ENCODE measurements at regions not wholly inside any gene's neighbourhood (a gene's known extent, or its start where the extent isn't known, plus 50 kb on each side); places are given as distances from the start of the nearest gene placed in this dataset.

DNA sequence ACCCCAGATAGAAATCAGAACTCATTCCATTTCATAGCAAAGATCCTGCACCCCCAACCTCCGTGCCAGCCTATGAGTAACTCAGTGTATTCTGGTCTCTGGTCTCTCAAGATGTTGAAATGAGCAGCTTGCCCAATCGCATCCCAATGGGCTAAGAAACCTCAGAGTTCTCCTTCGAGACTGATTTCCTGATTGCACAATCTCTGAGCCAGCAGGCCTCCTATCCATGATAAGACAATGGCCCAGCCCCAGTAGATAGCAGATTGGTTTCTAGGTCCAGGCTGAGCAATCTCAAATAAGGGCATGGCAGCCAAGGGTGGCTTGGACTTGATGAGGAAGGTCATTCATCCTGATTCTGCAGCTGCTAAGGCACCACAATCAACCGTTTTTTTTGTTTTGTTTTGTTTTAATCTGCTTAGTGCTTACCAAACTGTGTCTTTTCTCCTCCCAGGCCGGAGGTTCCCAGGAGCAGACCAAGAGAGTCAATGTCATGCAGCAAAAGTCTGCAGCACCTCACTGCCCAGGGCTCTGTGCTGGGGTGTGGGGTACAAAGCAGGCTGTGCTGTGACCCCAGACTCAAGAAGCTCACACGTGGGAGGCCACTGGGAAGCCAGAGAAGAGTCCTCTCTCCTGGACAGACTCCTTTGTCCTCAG lies 125.1 kb upstream of the NXT1 start:
- TF ChIP-seq GATA1 (IDR thresholded peaks at IDR 0.05; ENCODE audit: low read depth, low read length) (no peak), POLR2A (IDR thresholded peaks at IDR 0.05; ENCODE audit: low read length) (no peak)
- DNase-seq: peak; percentile 26 to 69

DNA sequence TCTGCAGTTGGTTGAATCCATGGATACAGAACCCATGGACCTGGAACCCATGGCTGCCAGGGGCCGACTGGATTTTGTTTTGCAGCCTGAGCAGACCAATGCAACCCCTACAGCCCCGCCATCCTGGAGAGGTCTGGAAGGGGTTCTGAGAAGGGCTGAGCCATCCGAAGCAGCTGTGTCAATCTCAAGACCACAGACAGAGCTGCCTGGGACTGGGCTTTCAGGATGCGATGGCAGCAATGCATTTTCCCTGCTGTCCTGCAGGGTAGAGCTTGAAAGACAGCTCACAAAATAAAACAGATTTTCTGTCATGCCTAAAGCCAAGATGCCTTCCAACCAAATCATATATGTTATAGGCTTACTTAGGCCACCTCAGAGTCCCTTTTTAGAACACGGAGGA lies 125.8 kb upstream of the NXT1 start:
- TF ChIP-seq POLR2A (IDR thresholded peaks at IDR 0.05; ENCODE audit: low read length) (no peak), GATA1 (IDR thresholded peaks at IDR 0.05; ENCODE audit: low read depth, low read length) (no peak)
- no peak for DNase-seq

DNA sequence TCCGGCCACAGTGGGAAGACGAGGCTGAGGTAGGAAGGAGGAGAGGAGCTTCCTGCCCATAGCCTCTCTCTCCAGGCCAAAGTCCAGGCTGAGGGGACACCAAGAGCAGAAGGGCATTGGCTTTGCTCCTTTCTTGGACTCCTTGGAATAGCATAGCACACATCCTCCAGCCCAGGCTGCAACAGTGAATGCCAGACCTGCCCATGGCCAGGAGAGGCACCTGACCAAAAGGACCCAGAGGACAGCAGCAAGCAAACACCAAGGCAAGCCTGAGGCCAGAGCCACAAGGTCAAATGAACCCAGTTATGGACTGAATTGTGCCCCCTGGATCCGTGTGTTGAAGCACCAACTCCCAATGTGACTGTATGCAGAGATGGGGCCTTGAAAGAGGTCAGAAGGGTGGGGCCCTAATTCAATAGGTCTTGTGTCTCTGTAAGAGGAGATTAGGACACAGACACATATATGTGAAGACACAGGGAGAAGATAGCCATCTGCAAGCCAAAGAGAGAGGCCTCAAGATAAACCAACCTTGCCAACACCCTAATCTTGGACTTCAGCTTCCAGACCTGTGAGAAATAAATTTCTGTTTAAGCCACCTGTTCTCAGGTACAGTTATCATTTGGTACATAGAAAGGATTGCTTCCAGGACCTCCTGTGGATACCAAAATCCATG lies 126.5 kb upstream of the NXT1 start:
- TF ChIP-seq POLR2A (IDR thresholded peaks at IDR 0.05; ENCODE audit: low read length) (no peak), GATA1 (IDR thresholded peaks at IDR 0.05; ENCODE audit: low read depth, low read length) (no peak)
- peak; percentile 39 to 85 for DNase-seq

DNA sequence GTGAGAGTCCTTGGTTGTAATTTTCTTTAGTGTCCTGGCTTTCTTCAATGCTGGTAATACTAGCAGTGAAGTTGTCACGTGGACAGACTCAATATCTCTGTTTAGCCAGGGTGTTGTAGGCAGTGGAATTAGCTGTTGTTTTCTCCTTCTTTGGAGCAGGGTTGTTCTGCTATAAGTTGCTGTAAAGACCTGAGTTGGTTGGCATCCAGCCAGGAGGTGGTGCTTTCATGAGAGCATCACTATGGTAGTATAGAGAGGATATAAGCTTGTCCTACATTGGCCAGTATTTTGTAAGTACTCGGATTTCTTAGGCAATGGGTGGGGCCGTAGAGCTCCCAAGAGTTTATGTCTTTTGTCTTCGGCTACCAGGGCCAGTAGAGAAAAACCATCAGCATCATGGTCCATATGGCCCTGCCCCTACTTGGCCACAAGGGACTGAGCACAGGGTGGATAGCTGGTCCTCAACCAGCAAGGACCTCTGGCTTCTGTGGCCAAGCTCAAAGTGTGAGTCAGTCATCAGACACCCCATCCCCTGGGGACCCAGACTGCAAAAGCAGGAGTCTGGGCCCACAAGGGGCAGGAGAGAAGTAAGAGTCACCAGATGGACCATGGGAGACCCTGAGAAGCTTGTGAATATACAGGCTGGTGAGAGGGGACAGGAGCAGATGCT lies 127.9 kb upstream of the NXT1 start:
- no peak for DNase-seq
- no peak for TF ChIP-seq POLR2A (IDR thresholded peaks at IDR 0.05; ENCODE audit: low read length)
- no peak for TF ChIP-seq GATA1 (IDR thresholded peaks at IDR 0.05; ENCODE audit: low read depth, low read length)

DNA sequence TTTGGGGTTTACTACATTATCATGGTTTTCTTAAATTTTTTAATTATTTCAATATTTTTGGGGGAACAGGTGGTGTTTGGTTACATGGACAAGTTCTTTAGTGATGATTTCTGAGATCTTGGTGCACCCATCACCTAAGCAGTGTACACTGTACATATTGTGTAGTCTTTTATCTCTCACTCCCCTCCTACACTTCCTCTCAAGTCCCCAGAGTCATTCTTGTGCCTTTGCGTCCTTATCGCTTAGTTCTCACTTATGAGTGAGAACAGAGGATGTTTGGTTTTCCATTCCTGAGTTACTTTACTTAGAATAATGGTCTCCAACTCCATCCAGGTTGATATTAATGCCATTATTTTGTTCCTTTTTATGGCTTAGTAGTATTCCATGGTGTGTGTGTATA lies 130.9 kb upstream of the CD93 start:
- no peak for DNase-seq
- TF ChIP-seq POLR2A (IDR thresholded peaks at IDR 0.05; ENCODE audit: low read length) (no peak), GATA1 (IDR thresholded peaks at IDR 0.05; ENCODE audit: low read depth, low read length) (no peak)

DNA sequence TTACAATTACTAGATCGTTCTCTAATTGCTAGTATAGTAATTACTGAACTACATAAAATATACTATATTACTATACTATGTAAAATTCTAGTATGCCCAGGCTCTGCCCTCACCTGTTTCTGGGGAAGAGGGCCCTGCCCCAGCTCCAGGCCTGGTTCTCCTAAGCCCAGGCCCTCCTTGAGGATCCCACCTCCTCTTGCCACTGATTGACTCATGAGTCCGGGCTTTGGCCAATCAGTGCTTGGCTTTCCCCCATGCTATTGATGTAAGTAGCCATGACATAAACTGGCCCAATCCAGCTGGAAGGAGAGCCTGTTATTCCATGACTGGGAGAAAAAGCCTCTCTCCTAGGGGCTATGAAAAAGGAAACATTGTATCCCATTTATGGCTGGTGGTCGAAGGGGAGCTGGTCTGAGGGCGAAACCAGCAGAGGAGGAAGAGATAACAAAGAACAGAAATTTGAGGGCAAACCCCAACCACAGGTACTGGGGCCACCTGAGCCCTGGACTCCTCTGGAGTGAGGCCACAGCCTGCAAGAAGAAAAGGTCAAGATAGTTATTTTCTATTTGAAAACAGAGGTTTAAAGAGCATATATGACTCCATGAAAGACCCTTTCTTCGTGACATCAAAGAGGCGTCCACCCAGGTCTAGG lies 129.3 kb upstream of the CD93 start:
- DNase-seq: no peak
- TF ChIP-seq GATA1 (IDR thresholded peaks at IDR 0.05; ENCODE audit: low read depth, low read length) (no peak), POLR2A (IDR thresholded peaks at IDR 0.05; ENCODE audit: low read length) (no peak)

DNA sequence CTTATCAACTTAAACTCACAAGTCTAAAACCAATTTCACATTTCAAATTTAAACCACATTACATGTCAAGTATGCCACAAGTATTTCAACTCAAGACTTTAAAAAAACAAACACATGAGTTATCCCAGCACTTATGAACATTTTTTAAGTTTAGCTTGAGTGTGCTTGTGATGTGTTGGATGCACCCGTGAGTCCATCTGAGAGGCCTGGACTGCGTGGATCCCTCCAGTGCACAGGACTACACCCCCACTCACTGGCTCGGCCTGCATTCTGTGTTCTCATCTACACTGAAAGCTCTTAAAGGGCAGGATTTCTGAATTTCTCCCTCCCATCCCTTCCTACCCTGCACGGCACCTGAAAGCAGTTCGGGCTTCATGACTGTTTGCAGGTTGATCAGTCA lies 128.8 kb upstream of the CD93 start:
- DNase-seq: no peak
- TF ChIP-seq GATA1 (IDR thresholded peaks at IDR 0.05; ENCODE audit: low read depth, low read length) (no peak), POLR2A (IDR thresholded peaks at IDR 0.05; ENCODE audit: low read length) (no peak)

DNA sequence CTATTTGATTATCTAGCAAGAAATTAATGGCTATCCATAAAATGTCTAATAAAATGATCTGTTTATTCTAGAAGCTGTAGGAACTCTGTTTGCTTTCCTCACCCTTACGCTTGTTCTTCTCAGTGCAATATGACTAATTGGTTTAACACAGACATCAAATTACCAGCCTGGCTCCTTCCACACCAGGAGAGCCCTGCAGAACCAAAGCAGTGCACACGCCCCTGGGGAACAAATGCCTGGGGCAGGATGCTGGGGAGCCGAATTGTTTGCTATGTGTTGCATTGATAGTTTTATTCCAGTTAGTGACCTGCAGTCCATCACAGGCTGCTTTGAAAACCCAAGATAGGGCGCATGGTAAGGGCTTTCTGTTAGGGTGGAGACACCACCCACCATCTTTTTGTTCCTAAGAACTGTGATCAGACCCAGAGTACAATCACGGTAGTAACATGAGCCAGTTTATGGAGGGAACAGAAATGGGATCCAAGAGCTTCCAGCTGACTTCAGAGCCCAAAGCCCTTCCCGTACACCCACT lies 126.4 kb upstream of the CD93 start:
- TF ChIP-seq GATA1 (IDR thresholded peaks at IDR 0.05; ENCODE audit: low read depth, low read length) (no peak), POLR2A (IDR thresholded peaks at IDR 0.05; ENCODE audit: low read length) (no peak)

DNA sequence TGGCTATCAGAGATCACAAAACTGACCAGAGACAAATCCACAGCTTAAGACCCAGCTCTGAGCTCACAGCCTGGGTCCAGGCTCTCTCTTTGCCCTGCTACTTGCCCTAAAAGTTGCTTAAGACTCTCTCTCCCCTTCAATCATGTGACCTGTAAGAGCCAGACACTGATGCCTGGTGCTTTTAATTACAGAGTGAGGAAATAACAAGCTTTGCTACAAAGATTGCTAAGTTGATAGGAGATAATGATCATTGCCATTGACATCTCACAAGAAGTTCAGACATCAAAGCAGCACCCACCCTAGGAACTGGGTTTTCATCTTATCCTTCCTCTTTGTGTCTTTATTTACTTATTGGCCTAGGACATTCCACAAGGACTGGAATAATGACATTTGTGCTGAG lies 125.9 kb upstream of the CD93 start:
- no peak for TF ChIP-seq POLR2A (IDR thresholded peaks at IDR 0.05; ENCODE audit: low read length)
- TF ChIP-seq GATA1 (IDR thresholded peaks at IDR 0.05; ENCODE audit: low read depth, low read length): no peak
- no peak for DNase-seq

More for the DNA sequence above, 126.4 kb upstream of the CD93 start:
- no peak for DNase-seq

DNA sequence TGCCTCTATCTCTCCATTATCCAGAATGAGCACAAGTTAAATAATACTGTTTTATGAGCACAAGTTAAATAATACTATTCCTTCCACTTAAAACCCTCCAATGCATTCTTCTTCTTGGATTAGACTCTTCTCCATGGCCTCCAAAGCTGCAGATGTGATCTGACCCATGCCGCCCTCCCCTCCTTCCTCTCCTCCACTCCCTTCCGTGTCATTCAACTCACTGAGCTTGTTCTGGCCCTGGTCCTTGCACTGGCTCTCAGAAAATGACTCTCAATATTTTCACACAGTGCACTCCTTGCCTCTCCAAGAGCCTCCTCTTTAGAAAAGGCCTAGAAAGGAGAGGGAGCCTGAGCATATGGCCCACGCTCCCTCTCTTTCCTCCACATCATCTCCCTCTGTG lies 125.0 kb upstream of the CD93 start:
- TF ChIP-seq GATA1 (IDR thresholded peaks at IDR 0.05; ENCODE audit: low read depth, low read length): no peak
- no peak for TF ChIP-seq POLR2A (IDR thresholded peaks at IDR 0.05; ENCODE audit: low read length)
- no peak for DNase-seq

DNA sequence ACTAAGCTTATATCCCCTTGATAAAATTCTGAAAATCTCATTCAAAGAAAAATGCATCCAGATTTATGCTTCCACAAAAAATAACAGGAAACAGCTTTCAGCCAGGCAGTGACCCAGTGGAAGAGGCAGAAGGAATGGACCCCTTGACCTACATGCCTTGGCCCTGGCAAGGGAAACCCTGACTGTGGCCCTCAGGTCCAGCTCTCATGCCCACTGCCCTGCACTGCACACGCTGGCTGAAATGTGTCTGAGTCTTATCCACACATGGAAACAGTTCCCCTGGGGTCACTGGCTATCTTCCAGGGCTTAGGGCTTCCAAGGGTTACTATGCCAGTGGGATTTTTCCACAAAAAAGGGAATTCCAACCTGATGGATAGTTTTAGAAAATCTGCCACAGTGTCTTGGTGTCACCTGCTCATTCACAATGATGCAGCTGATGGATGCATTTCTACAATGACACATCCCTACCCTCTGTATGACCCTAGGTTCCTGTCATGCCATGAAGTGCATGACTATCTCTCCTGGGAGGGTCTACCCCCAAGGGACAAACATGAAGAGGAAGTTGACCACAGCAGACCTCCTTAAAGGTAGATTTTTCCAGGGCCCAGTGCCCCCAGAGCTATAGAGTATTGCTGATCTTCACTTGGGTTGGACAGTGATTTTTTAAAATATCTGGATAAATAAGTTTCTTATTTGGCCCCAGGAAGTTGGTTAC lies 121.9 kb upstream of the CD93 start:
- no peak for DNase-seq
- no peak for TF ChIP-seq POLR2A (IDR thresholded peaks at IDR 0.05; ENCODE audit: low read length)
- no peak for TF ChIP-seq GATA1 (IDR thresholded peaks at IDR 0.05; ENCODE audit: low read depth, low read length)

DNA sequence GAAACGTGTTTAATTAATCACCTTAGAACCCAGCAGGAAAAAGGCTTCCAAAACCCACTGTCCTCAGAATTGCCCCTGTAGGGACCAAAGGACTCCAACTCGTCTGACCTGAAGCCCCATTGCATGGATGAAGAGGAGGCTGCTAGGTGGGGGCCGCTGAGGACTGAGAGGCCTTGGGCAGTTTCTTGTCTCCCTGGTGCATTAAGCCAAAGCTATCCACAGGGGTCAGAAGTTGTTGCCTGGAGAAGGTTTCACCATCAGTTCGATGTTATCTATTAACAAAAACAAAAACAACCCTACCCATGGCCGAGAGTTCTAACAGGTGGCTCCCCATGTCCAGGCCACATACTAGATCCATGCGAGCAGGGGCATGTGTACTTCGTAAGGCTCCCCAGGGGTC lies 120.9 kb upstream of the CD93 start:
- TF ChIP-seq POLR2A (IDR thresholded peaks at IDR 0.05; ENCODE audit: low read length) (no peak), GATA1 (IDR thresholded peaks at IDR 0.05; ENCODE audit: low read depth, low read length) (no peak)

DNA sequence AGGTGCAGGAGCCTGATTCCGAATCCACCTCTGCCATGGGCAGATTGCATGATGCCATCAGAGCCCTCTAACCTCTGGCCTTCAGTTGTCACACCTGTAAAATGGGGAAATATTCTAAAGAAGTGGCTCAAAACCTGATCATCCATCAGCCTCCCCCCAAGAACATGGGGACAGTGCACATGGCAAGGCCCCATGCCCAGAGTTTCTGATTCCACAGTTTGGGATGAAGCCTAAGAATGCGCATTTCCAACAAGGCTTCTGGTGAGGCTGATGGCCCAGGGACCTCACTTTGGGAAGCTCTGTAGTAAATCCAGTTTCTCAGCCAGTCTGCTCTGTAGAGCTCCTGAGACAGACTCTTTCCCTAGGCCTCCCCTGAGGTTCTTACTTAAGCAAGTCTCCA lies 119.9 kb upstream of the CD93 start:
- no peak for DNase-seq
- no peak for TF ChIP-seq GATA1 (IDR thresholded peaks at IDR 0.05; ENCODE audit: low read depth, low read length)
- no peak for TF ChIP-seq POLR2A (IDR thresholded peaks at IDR 0.05; ENCODE audit: low read length)

More for the DNA sequence above, 120.9 kb upstream of the CD93 start:
- no peak for DNase-seq
